ENCODE measurements at regions not wholly inside any gene's neighbourhood (a gene's known extent, or its start where the extent isn't known, plus 50 kb on each side); places are given as distances from the start of the nearest gene placed in this dataset.

DNA sequence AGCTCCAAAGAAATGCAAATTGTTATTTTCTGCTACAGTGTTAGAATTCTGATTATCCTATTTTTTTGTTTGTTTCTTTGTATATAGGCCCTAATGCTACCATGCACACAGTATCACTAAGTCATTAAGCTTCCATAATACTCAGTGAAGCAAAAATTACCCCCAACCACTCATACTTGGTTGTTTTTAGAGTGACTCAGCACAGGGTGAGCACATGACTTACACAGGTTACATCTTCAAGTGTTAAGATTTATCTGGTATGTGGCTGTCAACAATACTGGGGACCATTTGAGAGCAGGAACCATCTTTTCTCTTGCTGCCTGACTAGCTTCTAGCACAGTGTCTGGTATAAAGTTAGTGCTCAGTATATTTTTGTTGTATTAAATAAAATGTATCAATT, 255.8 kb upstream of the SLC24A2 start:
- no peak overlapping the region for H3K27ac ChIP-seq (ENCODE audit: low read depth, low read length, poor library complexity, severe bottlenecking)
- no peak for TF ChIP-seq EZH2 (IDR thresholded peaks at IDR 0.05; ENCODE audit: borderline replicate concordance, low read length)
- TF ChIP-seq, protein P1, sequence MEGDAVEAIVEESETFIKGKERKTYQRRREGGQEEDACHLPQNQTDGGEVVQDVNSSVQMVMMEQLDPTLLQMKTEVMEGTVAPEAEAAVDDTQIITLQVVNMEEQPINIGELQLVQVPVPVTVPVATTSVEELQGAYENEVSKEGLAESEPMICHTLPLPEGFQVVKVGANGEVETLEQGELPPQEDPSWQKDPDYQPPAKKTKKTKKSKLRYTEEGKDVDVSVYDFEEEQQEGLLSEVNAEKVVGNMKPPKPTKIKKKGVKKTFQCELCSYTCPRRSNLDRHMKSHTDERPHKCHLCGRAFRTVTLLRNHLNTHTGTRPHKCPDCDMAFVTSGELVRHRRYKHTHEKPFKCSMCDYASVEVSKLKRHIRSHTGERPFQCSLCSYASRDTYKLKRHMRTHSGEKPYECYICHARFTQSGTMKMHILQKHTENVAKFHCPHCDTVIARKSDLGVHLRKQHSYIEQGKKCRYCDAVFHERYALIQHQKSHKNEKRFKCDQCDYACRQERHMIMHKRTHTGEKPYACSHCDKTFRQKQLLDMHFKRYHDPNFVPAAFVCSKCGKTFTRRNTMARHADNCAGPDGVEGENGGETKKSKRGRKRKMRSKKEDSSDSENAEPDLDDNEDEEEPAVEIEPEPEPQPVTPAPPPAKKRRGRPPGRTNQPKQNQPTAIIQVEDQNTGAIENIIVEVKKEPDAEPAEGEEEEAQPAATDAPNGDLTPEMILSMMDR (IDR thresholded peaks at IDR 0.05; ENCODE audit: low read length), result no peak
- no peaks in the 10 kb centered on the region for H3K79me2 ChIP-seq (ENCODE audit: insufficient read depth, low read length)
- H2AFZ ChIP-seq (ENCODE audit: low read length), result no peak overlapping the region
- H3K9ac ChIP-seq (ENCODE audit: low read length), result no peak overlapping the region
- no peaks in the 10 kb centered on the region for H3F3A ChIP-seq (ENCODE audit: insufficient read depth, low read length)
- H3K4me2 ChIP-seq (ENCODE audit: low read length), result no peak overlapping the region
- no peaks in the 10 kb centered on the region for H3K4me1 ChIP-seq (ENCODE audit: insufficient read depth, low read length, severe bottlenecking)
- no peaks in the 10 kb centered on the region for H3K9me3 ChIP-seq (ENCODE audit: low read length)
- no peak overlapping the region for H3K4me3 ChIP-seq (ENCODE audit: low read depth, low read length, poor library complexity, severe bottlenecking)
- no peaks in the 10 kb centered on the region for H3K36me3 ChIP-seq (ENCODE audit: insufficient read depth, low read length)
- no peaks in the 10 kb centered on the region for H3K9me2 ChIP-seq (ENCODE audit: low read depth, low read length)
- no peaks in the 10 kb centered on the region for H4K20me1 ChIP-seq (ENCODE audit: insufficient read depth, low read length)
- H3K27me3 ChIP-seq (ENCODE audit: insufficient read depth, low read length), result no peaks in the 10 kb centered on the region

DNA sequence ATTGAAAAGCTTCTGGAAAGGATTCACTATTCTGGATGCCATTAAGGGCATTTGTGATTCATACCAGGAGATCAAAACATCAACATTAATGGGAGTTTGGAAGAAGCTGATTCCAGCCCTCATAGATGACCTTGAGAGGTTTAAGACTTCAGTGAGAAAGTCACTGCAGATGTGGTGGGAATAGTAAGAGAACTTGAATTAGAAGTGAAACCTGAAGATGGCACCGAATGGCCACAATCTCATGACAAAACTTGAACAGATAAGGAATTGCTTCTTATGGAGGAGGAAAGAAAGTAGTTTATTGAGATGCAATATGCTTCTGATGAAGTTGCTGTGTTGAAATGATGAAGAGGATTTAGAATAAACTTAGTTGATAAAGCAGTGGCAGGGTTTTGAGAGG, 254.6 kb upstream of the SLC24A2 start:
- Histone ChIP-seq H3K4me3 (ENCODE audit: low read depth, low read length, poor library complexity, severe bottlenecking) (no peak overlapping the region), H3K79me2 (ENCODE audit: insufficient read depth, low read length) (no peaks in the 10 kb centered on the region), H3K4me2 (ENCODE audit: low read length) (no peak overlapping the region), H3K27ac (ENCODE audit: low read depth, low read length, poor library complexity, severe bottlenecking) (no peak overlapping the region), H3K9me3 (ENCODE audit: low read length) (no peaks in the 10 kb centered on the region), H3K4me1 (ENCODE audit: insufficient read depth, low read length, severe bottlenecking) (no peaks in the 10 kb centered on the region), H3F3A (ENCODE audit: insufficient read depth, low read length) (no peaks in the 10 kb centered on the region), H3K27me3 (ENCODE audit: insufficient read depth, low read length) (no peaks in the 10 kb centered on the region; the same call in 1 of the 2 replicates), H3K9ac (ENCODE audit: low read length) (no peak overlapping the region), H4K20me1 (ENCODE audit: insufficient read depth, low read length) (no peaks in the 10 kb centered on the region), H2AFZ (ENCODE audit: low read length) (no peak overlapping the region), H3K36me3 (ENCODE audit: insufficient read depth, low read length) (no peaks in the 10 kb centered on the region), H3K9me2 (ENCODE audit: low read depth, low read length) (no peaks in the 10 kb centered on the region)
- TF ChIP-seq EZH2 (IDR thresholded peaks at IDR 0.05; ENCODE audit: borderline replicate concordance, low read length), result no peak
- TF ChIP-seq, protein P1 (IDR thresholded peaks at IDR 0.05; ENCODE audit: low read length), result no peak

DNA sequence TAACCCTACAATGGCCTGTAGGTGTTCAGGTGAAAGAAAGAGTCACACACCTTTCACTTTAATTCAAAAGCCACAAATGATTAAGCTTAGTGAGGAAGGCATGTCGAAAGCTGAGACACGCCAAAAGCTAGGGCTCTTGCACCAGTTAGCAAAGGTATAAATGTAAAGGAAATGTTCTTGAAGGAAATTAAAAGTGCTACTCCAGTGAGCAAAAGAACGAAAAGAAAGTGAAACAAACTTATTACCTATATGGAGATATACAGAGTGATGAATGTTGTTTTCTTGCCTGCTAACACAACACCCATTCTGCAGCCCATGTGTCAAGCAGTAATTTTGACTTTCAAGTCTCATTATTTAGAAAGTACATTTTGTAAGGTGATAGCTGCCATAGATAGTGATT, 254.2 kb upstream of the SLC24A2 start:
- H3K9me2 ChIP-seq (ENCODE audit: low read depth, low read length), result no peaks in the 10 kb centered on the region
- no peaks in the 10 kb centered on the region for H3K79me2 ChIP-seq (ENCODE audit: insufficient read depth, low read length)
- H3K36me3 ChIP-seq (ENCODE audit: insufficient read depth, low read length), result no peaks in the 10 kb centered on the region
- no peaks in the 10 kb centered on the region for H3F3A ChIP-seq (ENCODE audit: insufficient read depth, low read length)
- H4K20me1 ChIP-seq (ENCODE audit: insufficient read depth, low read length), result no peaks in the 10 kb centered on the region
- H2AFZ ChIP-seq (ENCODE audit: low read length), result no peak overlapping the region
- H3K9ac ChIP-seq (ENCODE audit: low read length), result no peak overlapping the region
- no peaks in the 10 kb centered on the region; the same call in 1 of the 2 replicates for H3K27me3 ChIP-seq (ENCODE audit: insufficient read depth, low read length)
- TF ChIP-seq, protein P1 (IDR thresholded peaks at IDR 0.05; ENCODE audit: low read length), result no peak
- no peak for TF ChIP-seq EZH2 (IDR thresholded peaks at IDR 0.05; ENCODE audit: borderline replicate concordance, low read length)
- H3K4me1 ChIP-seq (ENCODE audit: insufficient read depth, low read length, severe bottlenecking), result no peaks in the 10 kb centered on the region
- H3K9me3 ChIP-seq (ENCODE audit: low read length), result no peaks in the 10 kb centered on the region
- H3K27ac ChIP-seq (ENCODE audit: low read depth, low read length, poor library complexity, severe bottlenecking), result no peak overlapping the region
- H3K4me2 ChIP-seq (ENCODE audit: low read length), result no peak overlapping the region
- H3K4me3 ChIP-seq (ENCODE audit: low read depth, low read length, poor library complexity, severe bottlenecking), result no peak overlapping the region
